ENCODE measurements at regions not wholly inside any gene's neighbourhood (a gene's known extent, or its start where the extent isn't known, plus 50 kb on each side); places are given as distances from the start of the nearest gene placed in this dataset.

DNA sequence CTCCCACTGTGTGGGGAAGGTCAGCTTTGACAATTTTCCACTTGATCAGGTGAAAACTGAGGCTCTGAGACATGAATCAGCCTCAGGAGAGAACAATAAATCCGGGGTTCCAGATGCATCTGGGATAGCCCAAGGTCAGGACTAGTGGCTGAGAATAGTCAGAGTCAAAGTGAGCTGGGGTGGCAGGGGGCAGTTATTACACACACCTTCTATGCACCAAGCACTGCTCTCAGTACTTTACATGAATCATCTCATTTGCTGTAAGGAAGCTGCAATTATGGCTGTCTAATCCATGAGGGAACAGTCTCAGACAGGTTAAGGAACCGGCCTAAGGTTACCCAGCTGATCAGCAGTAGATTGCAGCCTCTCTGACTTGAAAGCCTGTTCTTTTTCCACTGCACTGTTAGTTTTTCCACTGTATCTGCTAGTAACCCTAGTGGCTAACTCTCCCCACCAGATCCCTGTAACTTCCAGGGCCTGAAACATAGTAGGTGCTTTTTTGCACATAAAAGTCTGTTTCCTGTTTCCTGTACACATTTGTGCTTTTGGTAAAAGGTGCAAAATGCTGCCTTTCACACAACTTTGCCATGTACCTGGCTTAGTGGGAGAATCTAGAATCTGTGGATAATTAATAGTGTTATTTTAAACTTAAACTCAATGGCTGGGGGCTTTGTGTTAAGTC is 125.9 kb downstream of the EMX2 start:
- BruUV-seq (replicated peaks), result no TSS peak
- intact Hi-C loops (cut with micrococcal nuclease), result no loop called here
- ChIA-PET CTCF (no interaction called here), POLR2A (no interaction called here), RAD21 (ENCODE audit: low non-redundant PET in 1 of 2, low total read pairs in 2 of 2, uncharacterized antibody in 2 of 2, unreplicated experiment in 2 of 2) (no interaction called here)
- Histone ChIP-seq H3K4me1 (ENCODE audit: control insufficient read depth in 1 of 2, insufficient read depth in 2 of 2, low read length in 2 of 2) (peaks cover 0 to 3% of the 10 kb centered on the region in 2 experiments; a peak in 1 of 4 replicates), H3K79me2 (ENCODE audit: insufficient read depth, low read length) (no peaks in the 10 kb centered on the region), H3K27ac (ENCODE audit: low read depth, low read length) (no peak overlapping the region), H3K27me3 (ENCODE audit: insufficient read depth, low read length) (no peaks in the 10 kb centered on the region), H2AFZ (ENCODE audit: low read depth, low read length, poor library complexity, severe bottlenecking) (no peak overlapping the region), H3K9me3 (ENCODE audit: control insufficient read depth in 1 of 2, insufficient read depth in 1 of 2, low read depth in 1 of 2, low read length in 2 of 2) (no peaks in the 10 kb centered on the region), H3K4me3 (replicated peaks in 1 of 2; ENCODE audit: low read depth in 1 of 2, low read length in 2 of 2) (no peak overlapping the region), H3K9ac (ENCODE audit: low read length) (no peak overlapping the region), H3K36me3 (ENCODE audit: control insufficient read depth in 1 of 2, insufficient read depth in 2 of 2, low read length in 2 of 2) (no peaks in the 10 kb centered on the region), H3K4me2 (ENCODE audit: low read length) (no peak overlapping the region), H4K20me1 (ENCODE audit: insufficient read depth) (no peaks in the 10 kb centered on the region), H3K9me2 (ENCODE audit: insufficient read depth) (no peaks in the 10 kb centered on the region)
- no peak for TF ChIP-seq ZNF274 (IDR thresholded peaks at IDR 0.05; ENCODE audit: low read depth, low read length)
- TF ChIP-seq POLR2AphosphoS5 (IDR thresholded peaks at IDR 0.05; ENCODE audit: low read depth, low read length), result no peak
- ATAC-seq (no peak; the same call in 1 of the 2 replicates), DNase-seq (ENCODE audit: low read depth, low spot score) (no peak)

DNA sequence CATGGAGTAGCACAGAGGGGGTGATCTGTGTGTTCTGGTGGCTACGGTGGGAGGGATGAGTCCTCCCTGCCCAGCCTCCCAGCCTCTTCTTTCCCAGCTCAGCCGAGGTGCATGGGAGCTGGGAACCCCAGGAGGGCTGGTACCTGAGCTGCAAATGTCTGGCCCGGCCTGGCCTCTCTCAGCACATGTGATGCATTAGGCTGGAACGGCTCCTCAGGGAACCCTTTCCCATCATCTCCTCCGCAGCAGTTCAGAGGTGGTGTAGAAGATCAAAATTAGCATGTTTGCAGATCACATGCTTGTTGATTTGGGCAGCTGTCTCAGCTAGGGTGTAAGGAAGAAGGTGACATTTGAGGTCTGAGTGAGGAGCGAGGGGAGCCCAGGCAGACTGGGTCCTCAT is 126.6 kb downstream of the EMX2 start:
- no peaks in the 10 kb centered on the region for H4K20me1 ChIP-seq (ENCODE audit: insufficient read depth)
- DNase-seq (ENCODE audit: low read depth, low spot score) (no peak), ATAC-seq (no peak)
- TF ChIP-seq, protein P1, sequence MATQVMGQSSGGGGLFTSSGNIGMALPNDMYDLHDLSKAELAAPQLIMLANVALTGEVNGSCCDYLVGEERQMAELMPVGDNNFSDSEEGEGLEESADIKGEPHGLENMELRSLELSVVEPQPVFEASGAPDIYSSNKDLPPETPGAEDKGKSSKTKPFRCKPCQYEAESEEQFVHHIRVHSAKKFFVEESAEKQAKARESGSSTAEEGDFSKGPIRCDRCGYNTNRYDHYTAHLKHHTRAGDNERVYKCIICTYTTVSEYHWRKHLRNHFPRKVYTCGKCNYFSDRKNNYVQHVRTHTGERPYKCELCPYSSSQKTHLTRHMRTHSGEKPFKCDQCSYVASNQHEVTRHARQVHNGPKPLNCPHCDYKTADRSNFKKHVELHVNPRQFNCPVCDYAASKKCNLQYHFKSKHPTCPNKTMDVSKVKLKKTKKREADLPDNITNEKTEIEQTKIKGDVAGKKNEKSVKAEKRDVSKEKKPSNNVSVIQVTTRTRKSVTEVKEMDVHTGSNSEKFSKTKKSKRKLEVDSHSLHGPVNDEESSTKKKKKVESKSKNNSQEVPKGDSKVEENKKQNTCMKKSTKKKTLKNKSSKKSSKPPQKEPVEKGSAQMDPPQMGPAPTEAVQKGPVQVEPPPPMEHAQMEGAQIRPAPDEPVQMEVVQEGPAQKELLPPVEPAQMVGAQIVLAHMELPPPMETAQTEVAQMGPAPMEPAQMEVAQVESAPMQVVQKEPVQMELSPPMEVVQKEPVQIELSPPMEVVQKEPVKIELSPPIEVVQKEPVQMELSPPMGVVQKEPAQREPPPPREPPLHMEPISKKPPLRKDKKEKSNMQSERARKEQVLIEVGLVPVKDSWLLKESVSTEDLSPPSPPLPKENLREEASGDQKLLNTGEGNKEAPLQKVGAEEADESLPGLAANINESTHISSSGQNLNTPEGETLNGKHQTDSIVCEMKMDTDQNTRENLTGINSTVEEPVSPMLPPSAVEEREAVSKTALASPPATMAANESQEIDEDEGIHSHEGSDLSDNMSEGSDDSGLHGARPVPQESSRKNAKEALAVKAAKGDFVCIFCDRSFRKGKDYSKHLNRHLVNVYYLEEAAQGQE (IDR thresholded peaks at IDR 0.05; ENCODE audit: low read depth), result no peak
- TF ChIP-seq EZH2 (IDR thresholded peaks at IDR 0.05) (no peak), SIN3A (IDR thresholded peaks at IDR 0.05; ENCODE audit: low read depth) (no peak), SRF (IDR thresholded peaks at IDR 0.05; ENCODE audit: low read depth) (no peak), RAD21 (IDR thresholded peaks at IDR 0.05; ENCODE audit: low read depth) (no peak), SP1 (IDR thresholded peaks at IDR 0.05; ENCODE audit: low read depth) (no peak), ZNF274 (IDR thresholded peaks at IDR 0.05; ENCODE audit: low read depth, low read length) (no peak), JUND (IDR thresholded peaks at IDR 0.05) (no peak), EZH2phosphoT487 (IDR thresholded peaks at IDR 0.05; ENCODE audit: borderline replicate concordance) (no peak)
- TF ChIP-seq, protein P2, sequence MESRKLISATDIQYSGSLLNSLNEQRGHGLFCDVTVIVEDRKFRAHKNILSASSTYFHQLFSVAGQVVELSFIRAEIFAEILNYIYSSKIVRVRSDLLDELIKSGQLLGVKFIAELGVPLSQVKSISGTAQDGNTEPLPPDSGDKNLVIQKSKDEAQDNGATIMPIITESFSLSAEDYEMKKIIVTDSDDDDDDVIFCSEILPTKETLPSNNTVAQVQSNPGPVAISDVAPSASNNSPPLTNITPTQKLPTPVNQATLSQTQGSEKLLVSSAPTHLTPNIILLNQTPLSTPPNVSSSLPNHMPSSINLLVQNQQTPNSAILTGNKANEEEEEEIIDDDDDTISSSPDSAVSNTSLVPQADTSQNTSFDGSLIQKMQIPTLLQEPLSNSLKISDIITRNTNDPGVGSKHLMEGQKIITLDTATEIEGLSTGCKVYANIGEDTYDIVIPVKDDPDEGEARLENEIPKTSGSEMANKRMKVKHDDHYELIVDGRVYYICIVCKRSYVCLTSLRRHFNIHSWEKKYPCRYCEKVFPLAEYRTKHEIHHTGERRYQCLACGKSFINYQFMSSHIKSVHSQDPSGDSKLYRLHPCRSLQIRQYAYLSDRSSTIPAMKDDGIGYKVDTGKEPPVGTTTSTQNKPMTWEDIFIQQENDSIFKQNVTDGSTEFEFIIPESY (IDR thresholded peaks at IDR 0.05; ENCODE audit: extremely low read depth, insufficient replicate concordance, low read length), result no peak
- TF ChIP-seq, protein P3, sequence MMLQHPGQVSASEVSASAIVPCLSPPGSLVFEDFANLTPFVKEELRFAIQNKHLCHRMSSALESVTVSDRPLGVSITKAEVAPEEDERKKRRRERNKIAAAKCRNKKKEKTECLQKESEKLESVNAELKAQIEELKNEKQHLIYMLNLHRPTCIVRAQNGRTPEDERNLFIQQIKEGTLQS (IDR thresholded peaks at IDR 0.05), result no peak
- TF ChIP-seq, protein P4, sequence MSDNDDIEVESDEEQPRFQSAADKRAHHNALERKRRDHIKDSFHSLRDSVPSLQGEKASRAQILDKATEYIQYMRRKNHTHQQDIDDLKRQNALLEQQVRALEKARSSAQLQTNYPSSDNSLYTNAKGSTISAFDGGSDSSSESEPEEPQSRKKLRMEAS (IDR thresholded peaks at IDR 0.05), result no peak
- intact Hi-C loops (cut with micrococcal nuclease), result no loop called here
- ChIA-PET RAD21 (ENCODE audit: low non-redundant PET in 1 of 2, low total read pairs in 2 of 2, uncharacterized antibody in 2 of 2, unreplicated experiment in 2 of 2) (no interaction called here), CTCF (no interaction called here), POLR2A (no interaction called here)
- H3K9ac ChIP-seq (ENCODE audit: low read length), result no peak overlapping the region
- no peak overlapping the region for H3K4me2 ChIP-seq (ENCODE audit: low read length)
- H3K27ac ChIP-seq (ENCODE audit: low read depth, low read length), result no peak overlapping the region
- peaks cover 0 to 8% of the 10 kb centered on the region in 2 experiments; a peak in 1 of 4 replicates for H3K4me1 ChIP-seq (ENCODE audit: control insufficient read depth in 1 of 2, insufficient read depth in 2 of 2, low read length in 2 of 2)
- H3K27me3 ChIP-seq (ENCODE audit: insufficient read depth, low read length), result no peaks in the 10 kb centered on the region
- no TSS peak for BruUV-seq (replicated peaks)
- H3K9me3 ChIP-seq (ENCODE audit: control insufficient read depth in 1 of 2, insufficient read depth in 1 of 2, low read depth in 1 of 2, low read length in 2 of 2), result no peaks in the 10 kb centered on the region
- no peak overlapping the region for H3K4me3 ChIP-seq (replicated peaks in 1 of 2; ENCODE audit: low read depth in 1 of 2, low read length in 2 of 2)
- H2AFZ ChIP-seq (ENCODE audit: low read depth, low read length, poor library complexity, severe bottlenecking), result no peak overlapping the region
- no peaks in the 10 kb centered on the region for H3K36me3 ChIP-seq (ENCODE audit: control insufficient read depth in 1 of 2, insufficient read depth in 2 of 2, low read length in 2 of 2)
- H3K9me2 ChIP-seq (ENCODE audit: insufficient read depth), result no peaks in the 10 kb centered on the region
- H3K79me2 ChIP-seq (ENCODE audit: insufficient read depth, low read length), result no peaks in the 10 kb centered on the region
